Body of pancreas (tissue), 4 donors: ENCODE measurements at regions not wholly inside any gene's neighbourhood (a gene's known extent, or its start where the extent isn't known, plus 50 kb on each side); places are given as distances from the start of the nearest gene placed in this dataset.

ENCODE experiments used
- ATAC-seq: fragments of 150-250 bp; one replicate; pipeline ENCODE4 v1.9.1; 2016
- DNase-seq, 4 donors: peaks; one replicate each; pipeline ENCODE4 v3.0.0-alpha.2; 2019
- H3K27ac ChIP-seq, 4 donors: fragments of 200-600 bp; sonication (generic); 1 replicate in 3 of 4; 2 replicates in 1 of 4; pipeline versions ENCODE4 v1.5.1 to v1.6.1; 2016 to 2019; ENCODE audit warnings: mild to moderate bottlenecking in 1 of 4, mixed read lengths in 1 of 4, moderate library complexity in 1 of 4
- H3K27me3 ChIP-seq, 2 donors: fragments of 200-600 bp; sonication (generic); one replicate each; pipeline ENCODE4 v1.6.0; 2016; ENCODE audit warnings: mild to moderate bottlenecking in 1 of 2
- H3K36me3 ChIP-seq, 2 donors: fragments of 200-600 bp; sonication (generic); replicated peaks in 1 of 2; 2 replicates each; pipeline ENCODE4 v1.5.1; 2016; ENCODE audit warnings: low read depth in 2 of 2; ENCODE audit not compliant: insufficient read depth in 1 of 2
- H3K4me1 ChIP-seq: fragments of 200-600 bp; sonication (generic); one replicate; pipeline ENCODE4 v1.6.0; 2016
- H3K4me3 ChIP-seq, 2 donors: fragments of 200-600 bp; sonication (generic); 1 replicate in 1 of 2; 2 replicates in 1 of 2; pipeline ENCODE4 v1.5.1; 2016 to 2019
- H3K9me3 ChIP-seq, 3 donors: fragments of 200-600 bp; sonication (generic); 1 replicate in 2 of 3; 2 replicates in 1 of 3; pipeline ENCODE4 v1.5.1; 2016
- CTCF ChIP-seq, 7 experiments: fragments of 450-650 bp in 4 of 7; fragments of 200-600 bp in 3 of 7; sonication (generic) in 3 of 7; IDR thresholded peaks; one replicate each; pipeline ENCODE4 v1.5.1; 2016 to 2019; ENCODE audit warnings: antibody characterized with exemption in 7 of 7
- POLR2A ChIP-seq, 3 donors: fragments of 450-650 bp; IDR thresholded peaks; one replicate each; pipeline ENCODE4 v1.6.1; 2016; ENCODE audit warnings: antibody characterized with exemption in 3 of 3, mild to moderate bottlenecking in 2 of 3
- WGBS, 2 donors: methylation state at CpG; one replicate each; pipeline ENCODE4 v1.1.5; 2017; 5-methylcytosine and 5-hydroxymethylcytosine counted together
- intact Hi-C: fragments of 100-400 bp; cut with DNase I; formaldehyde crosslinking; loops from one replicate; pipeline ENCODE4 v1.15.1; 2023

- WGBS, 2 donors, result 41 to 57% methylated on average over 1 of the region's 1 CpG
- no peaks in the 10 kb centered on the region for H3K36me3 ChIP-seq
- H3K27ac ChIP-seq, result no peak overlapping the region
- intact Hi-C loops, result no loop called here
- DNase-seq (no peak), ATAC-seq (no peak)
- TF ChIP-seq CTCF (IDR thresholded peaks at IDR 0.05) (no peak), POLR2A (IDR thresholded peaks at IDR 0.05) (no peak)
- H3K4me3 ChIP-seq, result no peak overlapping the region
- no peaks in the 10 kb centered on the region for H3K27me3 ChIP-seq
- no peaks in the 10 kb centered on the region for H3K9me3 ChIP-seq
- H3K4me1 ChIP-seq, result no peaks in the 10 kb centered on the region
These were observed 451.8 kb downstream of the ADAMTS20 start for GRCh38 chr12:43100231-43100630.

GRCh38 chr12:43099691-43100163 lies 452.3 kb downstream of the ADAMTS20 start:
- H3K4me3 ChIP-seq, result no peak overlapping the region
- no peaks in the 10 kb centered on the region for H3K36me3 ChIP-seq
- no peaks in the 10 kb centered on the region for H3K27me3 ChIP-seq
- H3K4me1 ChIP-seq, result no peaks in the 10 kb centered on the region
- DNase-seq (no peak), ATAC-seq (no peak)
- 49 to 57% methylated on average over 3 of the region's 3 CpGs for WGBS, 2 donors
- TF ChIP-seq CTCF (IDR thresholded peaks at IDR 0.05) (no peak), POLR2A (IDR thresholded peaks at IDR 0.05) (no peak)
- H3K27ac ChIP-seq, result no peak overlapping the region
- no peaks in the 10 kb centered on the region for H3K9me3 ChIP-seq
- intact Hi-C loops, result no loop called here

DNA sequence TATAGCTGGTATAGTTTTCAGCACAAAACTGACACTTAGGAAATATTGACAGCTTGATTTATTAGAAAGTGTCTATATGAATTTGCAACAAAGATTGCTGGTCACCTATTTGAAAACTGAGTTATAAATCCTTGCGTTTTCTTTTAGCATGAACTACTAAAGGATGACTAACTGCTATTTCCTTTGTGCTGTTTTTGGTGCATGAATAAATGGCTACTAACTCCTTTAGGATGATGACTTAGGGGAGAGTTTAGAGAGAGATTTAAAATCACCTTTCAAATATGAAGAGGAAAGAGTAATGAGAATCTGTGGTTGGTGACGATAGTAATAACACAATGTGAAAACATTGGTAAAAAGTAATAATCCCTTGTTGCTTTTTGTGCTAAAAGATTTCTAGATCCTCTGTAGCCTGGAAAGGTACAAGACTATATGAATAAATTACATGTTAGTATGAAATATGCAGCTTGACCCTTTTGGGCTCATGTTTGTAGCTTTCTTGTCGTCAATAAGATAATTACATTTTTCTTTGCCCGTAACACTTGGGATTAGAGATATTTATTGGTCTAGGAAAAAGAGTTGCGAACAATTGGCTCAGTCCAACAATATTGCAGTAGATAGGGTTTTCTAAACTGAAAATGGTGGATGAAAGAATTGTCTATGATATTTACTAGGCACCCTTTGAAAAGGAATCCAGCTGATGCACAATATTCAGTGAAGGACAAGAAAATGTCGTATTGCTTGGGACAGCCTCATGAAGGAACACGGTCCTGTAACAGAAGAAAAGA lies 453.0 kb downstream of the ADAMTS20 start:
- 76 to 85% methylated on average over 7 of the region's 7 CpGs for WGBS, 2 donors
- Histone ChIP-seq H3K4me1 (no peaks in the 10 kb centered on the region), H3K27ac (no peak overlapping the region), H3K4me3 (no peak overlapping the region), H3K9me3 (no peaks in the 10 kb centered on the region), H3K36me3 (no peaks in the 10 kb centered on the region), H3K27me3 (no peaks in the 10 kb centered on the region)
- intact Hi-C loops, result no loop called here
- DNase-seq, result no peak
- no peak for ATAC-seq
- TF ChIP-seq POLR2A (IDR thresholded peaks at IDR 0.05), result no peak

DNA sequence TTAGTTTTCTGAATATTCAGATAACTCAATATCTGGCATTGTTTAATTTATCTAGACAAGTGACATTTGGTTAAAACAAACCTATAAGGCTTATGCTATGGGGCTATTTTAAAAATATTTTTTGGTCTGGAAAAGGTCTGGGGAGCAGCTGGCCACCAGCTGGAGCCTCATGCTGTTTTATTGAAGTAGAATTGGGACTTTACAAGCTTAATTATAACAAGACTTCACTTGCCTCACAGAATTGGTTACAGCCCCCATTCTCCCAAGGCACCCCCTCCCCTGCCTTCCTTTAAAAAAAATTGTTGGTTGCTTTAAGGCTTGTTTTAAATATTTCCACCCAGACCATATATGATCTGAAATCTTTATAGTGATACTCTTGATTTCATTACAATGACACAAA lies 453.9 kb downstream of the ADAMTS20 start:
- TF ChIP-seq CTCF (IDR thresholded peaks at IDR 0.05) (no peak), POLR2A (IDR thresholded peaks at IDR 0.05) (no peak)
- no peak overlapping the region for H3K4me3 ChIP-seq
- H3K9me3 ChIP-seq, result no peaks in the 10 kb centered on the region
- no peak overlapping the region for H3K27ac ChIP-seq
- DNase-seq, result no peak
- no peaks in the 10 kb centered on the region for H3K36me3 ChIP-seq
- no peaks in the 10 kb centered on the region for H3K4me1 ChIP-seq
- no peaks in the 10 kb centered on the region for H3K27me3 ChIP-seq
- ATAC-seq, result no peak
- intact Hi-C loops, result no loop called here

DNA sequence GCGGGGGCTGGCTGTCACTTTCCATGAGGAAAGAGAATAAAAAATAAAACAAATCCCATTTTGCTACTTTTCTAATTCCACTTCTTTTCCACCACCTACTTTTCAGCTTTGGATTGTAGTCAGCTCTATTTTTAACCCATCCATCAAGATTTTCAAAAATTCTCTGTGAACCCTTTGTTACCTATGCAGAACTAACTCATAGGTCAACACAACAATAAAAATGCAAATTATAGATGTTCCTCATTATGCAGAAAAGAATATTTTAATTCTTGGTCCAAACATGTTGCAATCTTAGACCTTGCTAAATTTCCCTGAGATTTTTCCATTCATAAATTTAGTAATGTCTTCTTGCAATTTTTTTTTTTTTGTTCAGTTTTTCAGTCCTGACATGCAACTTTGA lies 454.5 kb downstream of the ADAMTS20 start:
- H3K4me3 ChIP-seq, result no peak overlapping the region
- ATAC-seq, result no peak
- TF ChIP-seq POLR2A (IDR thresholded peaks at IDR 0.05) (no peak), CTCF (IDR thresholded peaks at IDR 0.05) (no peak)
- no peak for DNase-seq
- no peaks in the 10 kb centered on the region for H3K27me3 ChIP-seq
- H3K36me3 ChIP-seq, result no peaks in the 10 kb centered on the region
- H3K9me3 ChIP-seq, result no peaks in the 10 kb centered on the region
- no peak overlapping the region for H3K27ac ChIP-seq
- no peaks in the 10 kb centered on the region for H3K4me1 ChIP-seq
- WGBS, 2 donors, result 92 to 95% methylated on average over 1 of the region's 1 CpG
- intact Hi-C loops, result no loop called here
